B cell (primary cell): ENCODE measurements at regions not wholly inside any gene's neighbourhood (a gene's known extent, or its start where the extent isn't known, plus 50 kb on each side); places are given as distances from the start of the nearest gene placed in this dataset.

Source experiments
- ATAC-seq: fragments of 200-7000 bp; cut with Tn5 transposase; one replicate; pipeline ENCODE4 v1.10.0; 2021; ENCODE audit warnings: low read depth, mild to moderate bottlenecking, moderate number of reproducible peaks, moderate library complexity
- CTCF ChIA-PET: fragments of 350-600 bp; sonication (Branson Sonifier 250); formaldehyde crosslinking; loops from one replicate; lab custom pipeline; 2021; ENCODE audit warnings: antibody characterized with exemption, inconsistent platforms; lab: Charles Lee
- POLR2A ChIA-PET: fragments of 350-600 bp; sonication (Branson Sonifier 250); formaldehyde crosslinking; loops from one replicate; lab custom pipeline; 2021; ENCODE audit warnings: antibody characterized with exemption; lab: Charles Lee
- DNase-seq: peaks from one replicate; pipeline ENCODE4 v3.0.0; 2013
- H2AFZ ChIP-seq: 2 replicates; pipeline ENCODE4 v1.6.1; 2012; ENCODE audit warnings: mild to moderate bottlenecking, low read depth, low read length; ENCODE audit not compliant: insufficient read depth, poor library complexity, severe bottlenecking
- H3K27ac ChIP-seq, 2 donors: 1 replicate in 1 of 2; 2 replicates in 1 of 2; pipeline ENCODE4 v1.5.1; 2012 to 2013; ENCODE audit warnings: low read length in 2 of 2, mild to moderate bottlenecking in 2 of 2, moderate library complexity in 1 of 2
- H3K27me3 ChIP-seq, 4 experiments: fragments of 200-600 bp in 1 of 4; sonication (generic) in 1 of 4; replicated peaks in 1 of 4; 1 replicate in 2 of 4; 2 replicates in 2 of 4; pipeline versions ENCODE4 v1.6.1 to v1.7.0; 2013 to 2016; ENCODE audit warnings: low read length in 3 of 4, mild to moderate bottlenecking in 2 of 4, mixed read lengths in 1 of 4, moderate library complexity in 1 of 4; ENCODE audit not compliant: insufficient read depth in 4 of 4, control insufficient read depth in 3 of 4; ENCODE audit errors: control extremely low read depth in 1 of 4
- H3K36me3 ChIP-seq, 2 experiments: replicated peaks in 1 of 2; 1 replicate in 1 of 2; 2 replicates in 1 of 2; pipeline versions ENCODE4 v1.6.1 to v1.7.1; 2013; ENCODE audit warnings: low read length in 1 of 2; ENCODE audit not compliant: insufficient read depth in 2 of 2, control insufficient read depth in 1 of 2; ENCODE audit errors: control extremely low read depth in 1 of 2, extremely low read depth in 1 of 2
- H3K4me1 ChIP-seq, 2 donors: fragments of 200-600 bp in 1 of 2; sonication (generic) in 1 of 2; 1 replicate in 1 of 2; 2 replicates in 1 of 2; pipeline versions ENCODE4 v1.5.1 to v1.6.1; 2013 to 2017; ENCODE audit warnings: low read length in 2 of 2; ENCODE audit not compliant: control insufficient read depth in 2 of 2, insufficient read depth in 2 of 2
- H3K4me2 ChIP-seq: replicated peaks from 2 replicates; pipeline ENCODE3; 2012; ENCODE audit warnings: mild to moderate bottlenecking, low read depth, low read length; ENCODE audit not compliant: poor library complexity, severe bottlenecking
- H3K4me3 ChIP-seq, 5 experiments: fragments of 200-600 bp in 1 of 5; sonication (generic) in 1 of 5; 1 replicate in 3 of 5; 2 replicates in 2 of 5; pipeline versions ENCODE4 v1.5.1 to v1.7.0; 2011 to 2016; ENCODE audit warnings: low read length in 4 of 5, mild to moderate bottlenecking in 4 of 5, low read depth in 2 of 5, control low read depth in 1 of 5, moderate library complexity in 1 of 5; ENCODE audit not compliant: insufficient read depth in 1 of 5; ENCODE audit errors: control extremely low read depth in 1 of 5, extremely low read depth in 1 of 5
- H3K79me2 ChIP-seq: fragments of 200-600 bp; sonication (generic); one replicate; pipeline ENCODE4 v1.6.0; 2016; ENCODE audit warnings: low read length; ENCODE audit not compliant: control insufficient read depth, insufficient read depth
- H3K9ac ChIP-seq: fragments of 200-600 bp; sonication (generic); 2 replicates; pipeline ENCODE4 v1.6.1; 2017; ENCODE audit warnings: mild to moderate bottlenecking, low read length, moderate library complexity
- H3K9me3 ChIP-seq, 3 donors: one replicate each; pipeline versions ENCODE4 v1.6.1 to v1.7.1; 2013; ENCODE audit warnings: low read length in 2 of 3; ENCODE audit not compliant: control insufficient read depth in 2 of 3, insufficient read depth in 1 of 3; ENCODE audit errors: control extremely low read depth in 1 of 3
- H4K20me1 ChIP-seq: 2 replicates; pipeline ENCODE4 v1.6.0; 2012; ENCODE audit warnings: mild to moderate bottlenecking, low read length; ENCODE audit not compliant: insufficient read depth, control insufficient read depth, poor library complexity, severe bottlenecking
- H3K27ac Mint-ChIP-seq: one replicate; pipeline ENCODE4 v1.8.0; 2021; ENCODE audit warnings: mixed read lengths
- H3K27me3 Mint-ChIP-seq: one replicate; pipeline ENCODE4 v1.8.0; 2021; ENCODE audit warnings: mixed read lengths
- H3K4me1 Mint-ChIP-seq: one replicate; pipeline ENCODE4 v1.8.0; 2021; ENCODE audit warnings: mixed read lengths
- H3K4me3 Mint-ChIP-seq: one replicate; pipeline ENCODE4 v1.8.0; 2021; ENCODE audit warnings: mixed read lengths
- H3K9me3 Mint-ChIP-seq: one replicate; pipeline ENCODE4 v1.8.0; 2022; ENCODE audit warnings: mixed read lengths; ENCODE audit not compliant: insufficient read depth
- CTCF ChIP-seq: fragments of 200-600 bp; IDR thresholded peaks from one replicate; pipeline ENCODE4 v1.8.0; 2022; ENCODE audit warnings: antibody characterized with exemption, mild to moderate bottlenecking
- EZH2 ChIP-seq: IDR thresholded peaks from 2 replicates; pipeline ENCODE4 v1.6.1; 2012; ENCODE audit warnings: borderline replicate concordance, low read depth, mild to moderate bottlenecking, moderate library complexity, low read length; ENCODE audit not compliant: insufficient read depth, poor library complexity, severe bottlenecking
- WGBS: methylation state at CpG from one replicate; pipeline ENCODE4 v1.1.5; 2013; ENCODE audit warnings: missing lambda C conversion rate; ENCODE audit not compliant: insufficient coverage; 5-methylcytosine and 5-hydroxymethylcytosine counted together
- intact Hi-C: fragments of 100-400 bp; cut with micrococcal nuclease; formaldehyde crosslinking; loops from one replicate; pipeline ENCODE4 v1.10.0; 2022

GRCh38 chr14:98494582-98494981 is 777.4 kb downstream of the BCL11B start:
- H4K20me1 ChIP-seq, result no peaks in the 10 kb centered on the region
- ATAC-seq, result no peak
- no peak overlapping the region for H3K4me3 Mint-ChIP-seq
- ChIA-PET CTCF (no interaction called here), POLR2A (no interaction called here)
- H3K27me3 ChIP-seq, result no peaks in the 10 kb centered on the region
- H3K27ac Mint-ChIP-seq, result no peak overlapping the region
- no peaks in the 10 kb centered on the region for H3K9me3 Mint-ChIP-seq
- H3K4me1 Mint-ChIP-seq, result no peaks in the 10 kb centered on the region
- TF ChIP-seq CTCF (no peak), EZH2 (no peak)
- H2AFZ ChIP-seq, result no peak overlapping the region
- no peak overlapping the region for H3K27ac ChIP-seq
- H3K4me2 ChIP-seq, result no peak overlapping the region
- no peaks in the 10 kb centered on the region for H3K79me2 ChIP-seq
- H3K36me3 ChIP-seq, result no peaks in the 10 kb centered on the region
- DNase-seq, result no peak
- intact Hi-C loops, result no loop called here
- H3K4me3 ChIP-seq, result no peak overlapping the region
- H3K4me1 ChIP-seq, result no peaks in the 10 kb centered on the region
- WGBS, result 89% methylated on average over 2 of the region's 5 CpGs
- no peak overlapping the region for H3K9ac ChIP-seq
- H3K9me3 ChIP-seq, result peaks cover 0 to 3% (median 0%) of the 10 kb centered on the region in 3 donors
- H3K27me3 Mint-ChIP-seq, result no peaks in the 10 kb centered on the region

- Mint-ChIP-seq H3K9me3 (no peaks in the 10 kb centered on the region), H3K4me3 (no peak overlapping the region), H3K27me3 (no peaks in the 10 kb centered on the region), H3K4me1 (no peaks in the 10 kb centered on the region), H3K27ac (no peak overlapping the region)
- no peaks in the 10 kb centered on the region for H3K4me1 ChIP-seq
- no peaks in the 10 kb centered on the region for H3K79me2 ChIP-seq
- H3K27me3 ChIP-seq, result no peaks in the 10 kb centered on the region
- H3K4me3 ChIP-seq, result no peak overlapping the region
- POLR2A ChIA-PET, result no interaction called here
- WGBS, result 90% methylated on average over 2 of the region's 7 CpGs
- H3K9me3 ChIP-seq, result peaks cover 0 to 12% (median 0%) of the 10 kb centered on the region in 3 donors
- DNase-seq (no peak), ATAC-seq (no peak)
- H3K27ac ChIP-seq, result no peak overlapping the region
- no peaks in the 10 kb centered on the region for H3K36me3 ChIP-seq
- no peak overlapping the region for H3K4me2 ChIP-seq
- H3K9ac ChIP-seq, result no peak overlapping the region
- CTCF ChIA-PET, result no interaction called here
- intact Hi-C loops, result no loop called here
- H2AFZ ChIP-seq, result no peak overlapping the region
- H4K20me1 ChIP-seq, result no peaks in the 10 kb centered on the region
- TF ChIP-seq CTCF (no peak), EZH2 (no peak)
Observed at GRCh38 chr14:98498019-98498885, 773.7 kb downstream of the BCL11B start.
